Activated CD4-positive, alpha-beta memory T cell treated with anti-CD3 and anti-CD28 coated beads, Interleukin-2, amount 10 ng/mL, durations not matched to agents 7 days and 5 days (primary cell): ENCODE measurements at regions not wholly inside any gene's neighbourhood (a gene's known extent, or its start where the extent isn't known, plus 50 kb on each side); places are given as distances from the start of the nearest gene placed in this dataset.

Experiments used
- CTCF ChIA-PET: fragments of 350-600 bp; sonication (Branson Sonifier 250); formaldehyde crosslinking; loops from one replicate; lab custom pipeline; 2021; ENCODE audit warnings: antibody characterized with exemption, inconsistent platforms; lab: Charles Lee
- POLR2A ChIA-PET: fragments of 350-600 bp; sonication (Branson Sonifier 250); formaldehyde crosslinking; loops from one replicate; lab custom pipeline; 2021; ENCODE audit warnings: antibody characterized with exemption; lab: Charles Lee
- DNase-seq: peaks from one replicate; pipeline ENCODE4 v3.0.0-alpha.2; 2020
- H3K27ac Mint-ChIP-seq: one replicate; pipeline ENCODE4 v1.8.0; 2021; ENCODE audit warnings: mild to moderate bottlenecking, mixed read lengths
- H3K27me3 Mint-ChIP-seq: one replicate; pipeline ENCODE4 v1.8.0; 2021; ENCODE audit warnings: mixed read lengths
- H3K36me3 Mint-ChIP-seq: one replicate; pipeline ENCODE4 v1.8.0; 2021; ENCODE audit warnings: low read depth, mixed read lengths
- H3K4me1 Mint-ChIP-seq: one replicate; pipeline ENCODE4 v1.8.0; 2021; ENCODE audit warnings: mixed read lengths
- H3K4me3 Mint-ChIP-seq: one replicate; pipeline ENCODE4 v1.8.0; 2021; ENCODE audit warnings: mild to moderate bottlenecking, mixed read lengths
- H3K9me3 Mint-ChIP-seq: one replicate; pipeline ENCODE4 v1.8.0; 2021; ENCODE audit warnings: mixed read lengths

GRCh38 chr2:35785564-35785963 lies 570.0 kb upstream of the CRIM1 start:
- ChIA-PET CTCF (no interaction called here), POLR2A (no interaction called here)
- H3K9me3 Mint-ChIP-seq: peaks cover 2% of the 10 kb centered on the region
- H3K4me1 Mint-ChIP-seq: no peaks in the 10 kb centered on the region
- no peaks in the 10 kb centered on the region for H3K27me3 Mint-ChIP-seq
- no peak for DNase-seq
- no peak overlapping the region for H3K4me3 Mint-ChIP-seq
- no peak overlapping the region for H3K27ac Mint-ChIP-seq
- H3K36me3 Mint-ChIP-seq: no peaks in the 10 kb centered on the region

- no peak for DNase-seq
- ChIA-PET POLR2A (no interaction called here), CTCF (no interaction called here)
- Mint-ChIP-seq H3K4me3 (no peak overlapping the region), H3K27me3 (no peaks in the 10 kb centered on the region), H3K36me3 (no peaks in the 10 kb centered on the region), H3K27ac (no peak overlapping the region), H3K9me3 (peaks cover 2% of the 10 kb centered on the region), H3K4me1 (no peaks in the 10 kb centered on the region)
Observed at GRCh38 chr2:35784777-35785176, 570.8 kb upstream of the CRIM1 start.

- Mint-ChIP-seq H3K27ac (no peak overlapping the region), H3K4me1 (no peaks in the 10 kb centered on the region), H3K27me3 (no peaks in the 10 kb centered on the region)
Observed at GRCh38 chr2:35783723-35784122, 571.9 kb upstream of the CRIM1 start.

GRCh38 chr2:35741556-35741955 lies 614.0 kb upstream of the CRIM1 start:
- no peaks in the 10 kb centered on the region for H3K4me1 Mint-ChIP-seq
- H3K27me3 Mint-ChIP-seq: no peaks in the 10 kb centered on the region
- no peak overlapping the region for H3K4me3 Mint-ChIP-seq
- DNase-seq: no peak
- H3K36me3 Mint-ChIP-seq: no peaks in the 10 kb centered on the region
- ChIA-PET CTCF (no interaction called here), POLR2A (no interaction called here)
- no peaks in the 10 kb centered on the region for H3K9me3 Mint-ChIP-seq
- H3K27ac Mint-ChIP-seq: no peak overlapping the region

More at GRCh38 chr2:35783723-35784122, 571.9 kb upstream of the CRIM1 start:
- H3K9me3 Mint-ChIP-seq: peaks cover 2% of the 10 kb centered on the region
- POLR2A ChIA-PET: no interaction called here
- H3K36me3 Mint-ChIP-seq: no peaks in the 10 kb centered on the region
- H3K4me3 Mint-ChIP-seq: no peak overlapping the region
- CTCF ChIA-PET: no interaction called here
- no peak for DNase-seq

- POLR2A ChIA-PET: no interaction called here
- Mint-ChIP-seq H3K4me3 (no peak overlapping the region), H3K36me3 (no peaks in the 10 kb centered on the region), H3K4me1 (no peaks in the 10 kb centered on the region), H3K27me3 (no peaks in the 10 kb centered on the region), H3K27ac (no peak overlapping the region), H3K9me3 (no peaks in the 10 kb centered on the region)
- no peak for DNase-seq
- CTCF ChIA-PET: no interaction called here
Observed at GRCh38 chr2:35731674-35732073, 623.9 kb upstream of the CRIM1 start.

GRCh38 chr2:35714883-35715282 lies 640.7 kb upstream of the CRIM1 start:
- ChIA-PET CTCF (no interaction called here), POLR2A (no interaction called here)
- Mint-ChIP-seq H3K27me3 (no peaks in the 10 kb centered on the region), H3K4me1 (no peaks in the 10 kb centered on the region), H3K9me3 (no peaks in the 10 kb centered on the region), H3K36me3 (no peaks in the 10 kb centered on the region), H3K27ac (no peak overlapping the region), H3K4me3 (no peak overlapping the region)
- DNase-seq: no peak

- no peaks in the 10 kb centered on the region for H3K9me3 Mint-ChIP-seq
- CTCF ChIA-PET: no interaction called here
- H3K27ac Mint-ChIP-seq: no peak overlapping the region
- no peaks in the 10 kb centered on the region for H3K4me1 Mint-ChIP-seq
- POLR2A ChIA-PET: no interaction called here
- no peaks in the 10 kb centered on the region for H3K36me3 Mint-ChIP-seq
- DNase-seq: no peak
- no peaks in the 10 kb centered on the region for H3K27me3 Mint-ChIP-seq
- no peak overlapping the region for H3K4me3 Mint-ChIP-seq
Observed at GRCh38 chr2:35708411-35708923, 647.1 kb upstream of the CRIM1 start.

- POLR2A ChIA-PET: no interaction called here
- Mint-ChIP-seq H3K27ac (no peak overlapping the region), H3K36me3 (no peaks in the 10 kb centered on the region), H3K4me3 (no peak overlapping the region), H3K4me1 (no peaks in the 10 kb centered on the region), H3K27me3 (no peaks in the 10 kb centered on the region), H3K9me3 (no peaks in the 10 kb centered on the region)
- DNase-seq: no peak
- CTCF ChIA-PET: no interaction called here
Observed at GRCh38 chr2:35688309-35688708, 667.3 kb upstream of the CRIM1 start.

- ChIA-PET POLR2A (no interaction called here), CTCF (no interaction called here)
- Mint-ChIP-seq H3K27me3 (no peaks in the 10 kb centered on the region), H3K36me3 (no peaks in the 10 kb centered on the region), H3K9me3 (peaks cover 4% of the 10 kb centered on the region), H3K27ac (no peak overlapping the region), H3K4me1 (no peaks in the 10 kb centered on the region), H3K4me3 (no peak overlapping the region)
- DNase-seq: no peak
Observed at GRCh38 chr2:35651688-35652323, 703.8 kb upstream of the CRIM1 start.

GRCh38 chr2:35614640-35615039 lies 740.9 kb upstream of the CRIM1 start:
- no peak overlapping the region for H3K4me3 Mint-ChIP-seq
- H3K36me3 Mint-ChIP-seq: no peaks in the 10 kb centered on the region
- no peak for DNase-seq
- ChIA-PET POLR2A (no interaction called here), CTCF (no interaction called here)
- H3K27me3 Mint-ChIP-seq: no peaks in the 10 kb centered on the region
- H3K4me1 Mint-ChIP-seq: no peaks in the 10 kb centered on the region
- H3K27ac Mint-ChIP-seq: no peak overlapping the region
- no peaks in the 10 kb centered on the region for H3K9me3 Mint-ChIP-seq

- ChIA-PET POLR2A (no interaction called here), CTCF (no interaction called here)
Observed at GRCh38 chr2:35606394-35606793, 749.2 kb upstream of the CRIM1 start.

GRCh38 chr2:35598310-35598709 lies 757.3 kb upstream of the CRIM1 start:
- DNase-seq: no peak
- ChIA-PET POLR2A (no interaction called here), CTCF (no interaction called here)
- no peak overlapping the region for H3K4me3 Mint-ChIP-seq
- H3K4me1 Mint-ChIP-seq: no peaks in the 10 kb centered on the region
- no peak overlapping the region for H3K27ac Mint-ChIP-seq
- H3K27me3 Mint-ChIP-seq: no peaks in the 10 kb centered on the region
- H3K9me3 Mint-ChIP-seq: no peaks in the 10 kb centered on the region
- H3K36me3 Mint-ChIP-seq: no peaks in the 10 kb centered on the region

More at GRCh38 chr2:35606394-35606793, 749.2 kb upstream of the CRIM1 start:
- Mint-ChIP-seq H3K36me3 (no peaks in the 10 kb centered on the region), H3K27me3 (no peaks in the 10 kb centered on the region), H3K4me3 (no peak overlapping the region), H3K9me3 (no peaks in the 10 kb centered on the region), H3K27ac (no peak overlapping the region), H3K4me1 (no peaks in the 10 kb centered on the region)
- no peak for DNase-seq

- POLR2A ChIA-PET: no interaction called here
- H3K4me3 Mint-ChIP-seq: no peak overlapping the region
- H3K27me3 Mint-ChIP-seq: no peaks in the 10 kb centered on the region
- H3K4me1 Mint-ChIP-seq: no peaks in the 10 kb centered on the region
- no peak for DNase-seq
- CTCF ChIA-PET: no interaction called here
- H3K9me3 Mint-ChIP-seq: no peaks in the 10 kb centered on the region
- no peak overlapping the region for H3K27ac Mint-ChIP-seq
- no peaks in the 10 kb centered on the region for H3K36me3 Mint-ChIP-seq
Observed at GRCh38 chr2:35591886-35592285, 763.7 kb upstream of the CRIM1 start.

- Mint-ChIP-seq H3K36me3 (no peaks in the 10 kb centered on the region), H3K27me3 (no peaks in the 10 kb centered on the region), H3K4me1 (no peaks in the 10 kb centered on the region), H3K27ac (no peak overlapping the region), H3K9me3 (peaks cover 13% of the 10 kb centered on the region), H3K4me3 (no peak overlapping the region)
- ChIA-PET CTCF (no interaction called here), POLR2A (no interaction called here)
- no peak for DNase-seq
Observed at GRCh38 chr2:35585972-35586371, 769.6 kb upstream of the CRIM1 start.
